Ecto neural progenitor cell (in vitro differentiated cells): ENCODE measurements at regions not wholly inside any gene's neighbourhood (a gene's known extent, or its start where the extent isn't known, plus 50 kb on each side); places are given as distances from the start of the nearest gene placed in this dataset.

ENCODE experiments used
- DNase-seq: peaks from one replicate; pipeline ENCODE4 v3.0.0-alpha.2; 2018; ENCODE audit warnings: low spot score

DNA sequence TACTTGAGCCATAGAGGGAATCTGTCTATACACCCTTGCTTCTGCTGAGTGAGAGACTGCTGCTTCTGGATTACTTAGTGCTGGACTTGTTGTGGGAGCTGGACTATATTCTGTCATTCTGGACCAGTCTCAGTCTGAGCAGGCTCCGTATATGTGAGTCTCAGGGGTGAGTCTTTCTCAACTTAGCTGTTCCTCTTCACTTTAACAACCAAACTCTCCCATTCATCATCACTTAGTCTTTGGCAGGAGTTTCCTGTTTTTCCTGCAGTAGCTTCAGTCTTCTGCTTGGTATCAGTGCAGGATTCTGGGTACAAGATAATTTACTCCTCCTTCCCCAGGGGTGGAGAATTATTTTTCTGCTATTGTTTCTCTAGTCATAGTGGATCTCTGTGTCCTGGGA lies 779.5 kb downstream of the METTL15 start:
- no peak for DNase-seq

DNA sequence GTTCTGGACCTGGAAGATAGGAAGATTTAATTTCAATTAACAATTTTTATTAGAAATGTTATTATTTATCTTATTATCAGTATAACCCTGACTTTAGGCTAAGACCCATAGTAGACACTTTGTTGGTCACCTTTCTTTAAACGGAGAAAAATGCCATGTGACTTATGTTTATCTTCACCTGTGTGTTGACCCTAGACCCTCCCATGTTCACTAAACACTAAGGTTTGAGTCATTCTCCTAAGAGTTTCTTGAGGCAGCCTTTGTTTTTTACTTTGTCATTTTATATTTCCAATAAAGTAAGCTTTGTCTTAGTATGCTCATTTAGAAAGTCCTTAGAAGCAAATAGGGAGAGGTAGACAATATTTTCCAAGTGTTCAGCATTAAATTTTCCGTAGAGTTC lies 771.7 kb downstream of the METTL15 start:
- DNase-seq = no peak

DNA sequence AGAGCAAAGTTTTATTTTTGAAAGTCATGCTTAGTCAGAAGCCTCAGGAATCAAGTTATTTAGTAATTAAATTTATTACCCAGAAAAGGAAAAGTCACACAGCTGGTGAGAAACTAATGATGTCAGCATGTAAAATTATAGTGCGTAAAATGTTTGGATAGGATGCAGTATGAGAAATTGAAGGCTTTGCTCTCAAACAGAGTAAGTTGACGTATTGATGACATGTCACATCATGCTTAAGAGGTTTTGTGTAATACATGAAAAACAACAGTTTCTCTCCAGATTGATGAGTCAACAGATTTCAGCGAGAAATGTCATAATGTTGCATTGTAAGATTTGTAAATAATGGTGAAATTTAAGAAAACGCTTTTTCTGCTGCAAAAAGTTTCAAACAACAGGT lies 769.8 kb downstream of the METTL15 start:
- DNase-seq = no peak

- no peak for DNase-seq
Observed at GRCh38 chr11:28877340-28877739, 769.2 kb downstream of the METTL15 start.

DNA sequence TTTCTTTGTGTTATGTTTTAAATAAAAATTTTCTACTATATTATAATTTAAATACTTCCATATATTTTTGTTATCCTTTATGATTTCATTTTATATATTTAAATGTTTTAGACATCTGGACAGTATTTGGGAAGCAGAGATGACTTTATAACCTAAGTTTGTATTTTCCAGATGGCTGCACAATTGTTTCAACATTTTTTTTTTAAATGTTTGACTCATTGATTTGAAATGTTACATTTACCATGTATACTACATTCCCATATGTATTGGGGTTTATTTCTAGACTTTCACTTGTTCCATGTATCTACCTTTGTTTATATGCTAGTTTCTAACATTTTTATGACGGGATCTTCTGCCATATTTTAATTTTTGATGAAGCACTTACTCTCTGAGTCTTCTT lies 766.5 kb downstream of the METTL15 start:
- DNase-seq = no peak

- DNase-seq = no peak
Observed at GRCh38 chr11:28871090-28871489, 762.9 kb downstream of the METTL15 start.

GRCh38 chr11:28863422-28863821 lies 755.2 kb downstream of the METTL15 start:
- no peak for DNase-seq

DNA sequence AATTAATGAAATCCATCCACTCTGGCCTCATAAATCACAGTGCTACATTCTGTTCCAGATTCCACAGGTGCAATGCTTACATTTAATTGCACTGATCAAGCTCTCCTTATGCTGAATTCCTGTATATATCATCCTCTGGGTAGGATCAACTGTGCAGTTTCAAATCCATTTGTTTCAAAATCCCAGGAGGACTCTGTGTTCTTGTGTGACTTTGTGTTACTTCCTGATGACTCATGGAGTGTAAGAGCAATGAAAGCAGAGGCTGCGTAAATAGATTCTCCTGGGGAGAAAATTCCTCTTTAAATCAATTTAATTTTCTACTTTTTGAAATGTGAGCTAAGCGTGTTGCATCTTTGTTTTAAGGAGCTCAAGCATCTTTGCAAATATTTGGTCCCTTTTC lies 752.7 kb downstream of the METTL15 start:
- DNase-seq = no peak

DNA sequence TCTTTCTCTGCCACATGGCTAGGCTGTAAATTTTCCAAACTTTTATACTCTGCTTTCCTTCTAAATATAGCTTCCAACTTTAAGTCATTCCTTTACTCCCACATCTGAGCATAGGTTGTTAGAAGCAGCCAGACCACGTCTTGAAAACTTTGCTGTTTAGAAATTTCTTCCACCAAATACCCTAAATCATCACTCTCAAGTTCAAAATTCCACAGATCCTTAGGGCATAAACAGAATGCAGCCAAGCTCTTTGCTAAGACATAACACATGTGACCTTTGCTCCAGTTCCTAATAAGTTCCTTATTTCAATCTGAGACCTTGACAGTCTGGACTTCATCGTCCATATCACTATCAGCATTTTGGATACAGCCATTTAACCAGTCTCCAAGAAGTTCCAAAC lies 749.9 kb downstream of the METTL15 start:
- no peak for DNase-seq

- DNase-seq = no peak
Observed at GRCh38 chr11:28849053-28849452, 740.9 kb downstream of the METTL15 start.

DNA sequence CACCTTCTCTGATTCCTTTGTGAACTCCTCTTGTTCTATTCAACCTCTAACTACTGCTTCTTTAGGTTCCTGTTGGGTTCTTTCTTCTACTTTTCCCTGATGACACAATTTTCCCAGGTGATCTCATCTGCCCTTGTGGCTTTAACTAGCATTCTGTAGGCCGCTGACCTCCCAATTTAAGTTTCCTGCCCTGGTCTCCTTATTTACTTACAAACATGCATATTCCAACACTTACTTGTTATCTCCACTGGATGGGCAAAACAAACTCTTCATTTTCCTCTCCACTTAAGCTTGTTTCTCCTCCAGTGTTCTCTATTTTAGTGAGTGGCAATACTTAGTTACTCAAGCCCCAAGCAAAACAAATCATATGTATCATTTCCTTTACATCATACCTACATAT lies 734.5 kb downstream of the METTL15 start:
- DNase-seq = no peak

GRCh38 chr11:28838741-28839140 lies 730.6 kb downstream of the METTL15 start:
- DNase-seq = no peak

DNA sequence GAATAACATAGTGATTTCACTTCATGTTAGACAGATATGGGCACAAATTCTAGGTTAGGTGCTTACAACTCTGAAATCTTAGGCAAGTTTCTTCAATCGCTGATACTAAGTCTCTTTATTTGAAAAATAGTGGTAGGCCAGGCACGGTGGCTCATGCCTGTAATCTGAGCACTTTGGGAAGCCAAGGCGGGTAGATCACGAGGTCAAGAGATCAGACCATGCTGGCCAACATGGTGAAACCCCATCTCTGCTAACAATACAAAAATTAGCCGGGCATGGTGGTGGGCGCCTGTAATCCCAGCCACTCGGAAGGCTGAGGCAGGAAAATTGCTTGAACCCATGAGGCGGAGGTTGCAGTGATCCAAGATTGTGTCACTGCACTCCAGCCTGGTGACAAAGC lies 729.4 kb downstream of the METTL15 start:
- DNase-seq = no peak

DNA sequence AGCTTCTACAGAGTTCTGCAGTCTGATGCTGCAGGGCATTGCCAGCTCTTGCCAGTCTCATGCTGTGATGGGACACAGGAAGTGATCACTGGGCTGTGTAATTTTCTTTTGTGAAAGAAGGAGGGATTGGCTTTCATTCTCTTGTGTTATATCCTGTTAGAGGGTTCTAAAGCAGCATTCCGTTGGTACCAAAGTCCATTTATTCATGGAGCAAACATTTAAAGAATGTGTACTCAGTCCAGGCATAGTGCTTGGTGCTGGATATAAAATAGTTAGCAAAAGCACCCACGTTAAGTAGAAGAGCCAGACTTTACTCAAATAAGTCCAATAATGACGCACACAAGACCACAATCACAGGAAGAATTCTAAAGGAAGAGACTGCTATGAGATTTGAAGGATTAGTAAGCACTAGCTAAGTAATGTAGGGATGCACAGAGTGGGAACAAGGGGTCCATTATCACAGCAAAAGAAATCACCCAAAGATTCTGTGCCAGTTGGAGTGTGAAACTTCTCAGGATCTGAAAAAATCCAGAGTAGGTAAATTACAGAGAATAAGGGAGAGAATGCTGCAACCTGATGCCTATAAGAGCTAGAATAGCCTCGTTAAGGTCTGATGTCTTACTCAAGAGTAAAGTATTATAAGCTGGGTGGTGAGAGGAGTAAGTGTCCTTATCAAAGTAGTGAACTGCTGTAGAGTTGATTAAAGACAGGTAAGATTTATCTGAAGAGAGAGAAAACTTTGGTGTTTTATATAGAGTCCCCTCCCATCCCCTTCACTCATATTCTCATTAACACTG lies 728.3 kb downstream of the METTL15 start:
- no peak for DNase-seq

DNA sequence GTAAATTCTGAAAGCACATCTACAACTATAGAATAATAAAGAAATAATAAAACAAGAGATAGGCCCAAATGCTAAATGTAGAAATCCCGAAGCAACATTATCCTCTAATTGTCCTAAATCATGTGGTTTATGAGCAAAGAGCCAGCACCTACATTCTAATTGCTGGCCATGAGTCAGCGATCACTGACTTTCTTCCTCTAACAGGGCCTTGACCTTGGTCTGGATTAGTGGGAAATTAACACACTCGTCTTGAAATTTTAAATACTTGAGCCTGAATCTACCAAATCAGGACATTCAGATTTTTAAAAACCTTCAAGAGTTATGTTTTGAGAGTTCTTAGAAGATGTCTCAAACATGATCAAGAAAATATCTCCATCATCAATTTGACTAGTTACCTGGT lies 727.6 kb downstream of the METTL15 start:
- DNase-seq = no peak

DNA sequence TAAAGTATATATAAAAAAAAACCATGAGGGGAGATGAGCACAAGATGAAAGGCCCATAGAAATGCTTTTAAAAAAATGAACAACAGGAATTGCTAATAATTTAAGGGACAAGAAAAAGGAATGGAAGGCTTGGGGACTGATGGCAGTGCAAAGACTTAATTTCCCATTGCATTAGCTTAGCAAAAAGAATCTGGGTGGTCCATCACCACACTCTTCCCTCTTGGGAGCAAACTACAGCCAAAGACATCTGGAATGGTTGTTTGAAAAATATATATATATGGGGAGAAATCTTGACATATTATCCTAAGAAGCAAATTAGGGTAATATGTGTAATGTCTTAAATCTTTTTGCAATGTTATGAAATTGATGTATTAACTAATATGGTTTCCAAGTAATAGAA lies 727.1 kb downstream of the METTL15 start:
- DNase-seq = no peak

GRCh38 chr11:28834877-28835276 lies 726.7 kb downstream of the METTL15 start:
- DNase-seq = no peak

DNA sequence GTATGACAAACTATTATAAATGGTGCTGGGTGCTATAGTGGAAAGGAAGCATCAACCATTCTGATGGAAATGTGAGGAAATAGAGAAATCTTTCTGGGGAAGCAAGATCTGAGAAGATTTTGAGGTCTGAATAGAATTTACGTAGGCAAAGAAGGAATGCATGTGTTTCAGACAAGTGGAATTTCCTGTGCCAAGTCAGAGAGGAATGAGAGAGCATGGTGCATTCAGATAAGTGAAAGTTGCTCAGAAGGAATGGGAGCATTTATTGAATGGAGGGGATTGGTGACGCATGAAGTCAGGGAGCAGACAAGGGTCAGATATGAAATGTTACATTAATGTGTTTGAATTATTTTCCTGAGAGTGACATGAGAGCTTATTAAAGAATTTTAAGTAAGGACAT lies 725.5 kb downstream of the METTL15 start:
- no peak for DNase-seq

DNA sequence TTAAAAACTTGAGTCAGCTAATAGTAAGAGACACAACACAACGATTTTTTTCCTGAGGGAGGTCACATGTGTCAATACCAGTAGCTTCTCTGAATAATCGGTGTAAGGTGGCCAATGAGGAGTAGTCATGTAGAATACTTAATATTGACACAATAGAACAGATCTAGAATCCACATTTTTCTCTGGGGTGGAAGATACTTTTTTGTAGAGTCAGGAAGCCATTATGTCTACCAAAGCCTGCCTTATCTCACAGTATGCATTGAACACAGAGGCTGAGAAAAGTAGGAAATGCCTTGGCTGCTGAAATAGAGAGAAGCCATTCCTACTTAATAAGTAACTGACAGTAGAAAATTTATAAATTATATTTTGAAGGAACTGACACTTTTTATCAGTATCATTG lies 725.0 kb downstream of the METTL15 start:
- no peak for DNase-seq

DNA sequence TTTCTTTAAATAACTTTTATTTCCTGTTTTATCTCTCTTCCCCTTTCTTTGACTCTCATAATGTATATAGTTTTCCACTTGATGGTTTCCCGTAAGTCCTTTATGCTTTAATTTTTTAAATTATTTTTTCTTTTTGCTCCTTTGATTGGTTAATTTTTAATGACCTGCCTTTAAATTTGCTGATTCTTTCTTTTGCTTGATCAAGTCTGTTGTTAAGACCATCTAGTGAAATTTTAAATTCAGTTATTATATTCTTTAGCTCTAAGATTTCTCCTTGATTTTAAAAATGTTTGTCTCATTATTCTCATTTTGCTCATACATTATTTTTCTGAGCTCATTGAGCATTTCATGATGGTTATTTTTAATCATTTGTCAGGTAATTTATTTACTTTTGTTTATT lies 718.6 kb downstream of the METTL15 start:
- no peak for DNase-seq

DNA sequence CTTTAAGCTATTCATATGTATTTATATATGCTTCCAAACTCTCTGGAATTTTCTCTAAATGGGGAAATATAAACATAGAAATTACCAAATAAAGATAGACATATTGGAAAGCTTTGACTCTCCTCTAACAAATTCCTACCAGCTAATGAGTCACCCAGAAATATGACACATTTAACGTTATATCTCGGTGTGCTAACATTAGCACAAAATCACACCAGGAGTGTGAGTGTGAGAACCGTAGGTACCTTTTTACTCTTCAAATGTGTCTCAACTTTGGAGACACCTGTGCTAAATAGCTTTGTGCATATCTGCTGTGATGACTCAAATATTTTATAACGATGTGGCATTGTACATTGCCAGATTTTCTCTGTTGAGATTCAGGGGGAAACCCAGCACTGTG lies 714.4 kb downstream of the METTL15 start:
- DNase-seq = no peak

GRCh38 chr11:28820296-28820989 lies 712.3 kb downstream of the METTL15 start:
- DNase-seq = no peak

- DNase-seq = no peak
Observed at GRCh38 chr11:28819741-28820140, 711.6 kb downstream of the METTL15 start.

GRCh38 chr11:28815110-28815509 lies 706.9 kb downstream of the METTL15 start:
- no peak for DNase-seq
